Ovary (tissue), 7 donors: ENCODE measurements at regions not wholly inside any gene's neighbourhood (a gene's known extent, or its start where the extent isn't known, plus 50 kb on each side); places are given as distances from the start of the nearest gene placed in this dataset.

Source experiments
- DNase-seq, 5 donors: peaks; one replicate each; pipeline ENCODE4 v3.0.0-alpha.2; 2019 to 2020
- H3K27ac ChIP-seq, 2 donors: fragments of 200-600 bp; one replicate each; pipeline versions ENCODE4 v1.5.1 to v1.8.0; 2019 to 2022
- H3K27me3 ChIP-seq: fragments of 200-600 bp; one replicate; pipeline ENCODE4 v1.8.0; 2022
- H3K36me3 ChIP-seq: fragments of 200-600 bp; sonication (generic); one replicate; pipeline ENCODE4 v1.5.1; 2019
- H3K4me1 ChIP-seq: one replicate; pipeline ENCODE4 v1.8.1; 2013; ENCODE audit warnings: mild to moderate bottlenecking, moderate library complexity; ENCODE audit not compliant: insufficient read depth
- H3K4me3 ChIP-seq: fragments of 200-600 bp; sonication (generic); one replicate; pipeline ENCODE4 v1.5.1; 2017
- H3K9me3 ChIP-seq, 2 donors: fragments of 200-600 bp in 1 of 2; sonication (generic) in 1 of 2; one replicate each; pipeline versions ENCODE4 v1.5.1 to v1.8.1; 2013 to 2019; ENCODE audit warnings: mild to moderate bottlenecking in 1 of 2, moderate library complexity in 1 of 2
- EP300 ChIP-seq: sonication (generic); formaldehyde crosslinking; IDR thresholded peaks from one replicate; pipeline ENCODE4 v1.6.1; 2017; ENCODE audit warnings: antibody characterized with exemption
- POLR2A ChIP-seq: fragments of 450-650 bp; IDR thresholded peaks from one replicate; pipeline ENCODE4 v1.6.1; 2017; ENCODE audit warnings: antibody characterized with exemption, mild to moderate bottlenecking, moderate library complexity
- WGBS, 3 donors: extraction: QIAGEN DNeasy Blood & Tissue Kit in 1 of 3; methylation state at CpG; one replicate each; pipeline versions ENCODE4 v1.1.5 to v1.1.7; 2013 to 2017; 5-methylcytosine and 5-hydroxymethylcytosine counted together
- intact Hi-C, 4 donors: fragments of 100-400 bp; cut with DNase I; formaldehyde crosslinking; loops; one replicate each; pipeline versions ENCODE4 v1.11.0 to v1.15.1; 2022 to 2023
- TF ChIP-seq, protein P1 (sequence below), 3 donors: fragments of 450-650 bp in 2 of 3; fragments of 200-600 bp in 1 of 3; IDR thresholded peaks; one replicate each; pipeline versions ENCODE4 v1.5.1 to v1.8.0; 2016 to 2022; ENCODE audit warnings: antibody characterized with exemption in 3 of 3, mild to moderate bottlenecking in 1 of 3
- donor health status: DM: no; HTN: no; CAD: no; lungs with moderate emphysema.
- donor health status: DM: no; HTN: no; CAD: no.
- donor health status: Bipolar disorder and iron deficiency.
- donor health status: DM: no; HTN: no; CAD: no.
- donor health status: DM: yes; HTN: yes; CAD: no.

DNA sequence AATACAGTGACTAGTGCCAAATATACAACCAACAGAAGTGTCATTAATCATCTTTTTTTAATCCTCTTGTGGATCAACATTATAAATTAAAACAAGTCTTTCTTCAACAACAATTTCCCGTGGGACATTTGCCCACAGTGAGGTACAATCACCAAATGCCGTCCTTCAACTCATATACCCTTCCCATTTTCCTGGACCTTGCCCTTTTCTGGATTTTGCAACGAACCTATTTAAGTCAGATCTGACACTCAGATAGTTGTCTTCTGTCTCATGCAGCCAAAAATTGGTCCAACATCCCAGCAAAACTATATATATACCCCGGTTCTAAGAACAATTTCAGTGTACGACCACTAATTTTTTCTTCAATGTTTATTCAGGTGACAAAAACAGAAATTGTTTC lies 324.0 kb downstream of the DSEL start:
- WGBS, 3 donors = 79 to 83% (median 79%) methylated on average over 5 of the region's 5 CpGs
- Histone ChIP-seq H3K27me3 (no peaks in the 10 kb centered on the region), H3K27ac (no peak overlapping the region), H3K9me3 (no peaks in the 10 kb centered on the region), H3K4me1 (no peaks in the 10 kb centered on the region), H3K4me3 (no peak overlapping the region), H3K36me3 (no peaks in the 10 kb centered on the region)
- TF ChIP-seq POLR2A (no peak), EP300 (no peak)
- TF ChIP-seq, protein P1, sequence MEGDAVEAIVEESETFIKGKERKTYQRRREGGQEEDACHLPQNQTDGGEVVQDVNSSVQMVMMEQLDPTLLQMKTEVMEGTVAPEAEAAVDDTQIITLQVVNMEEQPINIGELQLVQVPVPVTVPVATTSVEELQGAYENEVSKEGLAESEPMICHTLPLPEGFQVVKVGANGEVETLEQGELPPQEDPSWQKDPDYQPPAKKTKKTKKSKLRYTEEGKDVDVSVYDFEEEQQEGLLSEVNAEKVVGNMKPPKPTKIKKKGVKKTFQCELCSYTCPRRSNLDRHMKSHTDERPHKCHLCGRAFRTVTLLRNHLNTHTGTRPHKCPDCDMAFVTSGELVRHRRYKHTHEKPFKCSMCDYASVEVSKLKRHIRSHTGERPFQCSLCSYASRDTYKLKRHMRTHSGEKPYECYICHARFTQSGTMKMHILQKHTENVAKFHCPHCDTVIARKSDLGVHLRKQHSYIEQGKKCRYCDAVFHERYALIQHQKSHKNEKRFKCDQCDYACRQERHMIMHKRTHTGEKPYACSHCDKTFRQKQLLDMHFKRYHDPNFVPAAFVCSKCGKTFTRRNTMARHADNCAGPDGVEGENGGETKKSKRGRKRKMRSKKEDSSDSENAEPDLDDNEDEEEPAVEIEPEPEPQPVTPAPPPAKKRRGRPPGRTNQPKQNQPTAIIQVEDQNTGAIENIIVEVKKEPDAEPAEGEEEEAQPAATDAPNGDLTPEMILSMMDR (IDR thresholded peaks at IDR 0.05) = no peak
- intact Hi-C loops = no loop called here
- DNase-seq = no peak

DNA sequence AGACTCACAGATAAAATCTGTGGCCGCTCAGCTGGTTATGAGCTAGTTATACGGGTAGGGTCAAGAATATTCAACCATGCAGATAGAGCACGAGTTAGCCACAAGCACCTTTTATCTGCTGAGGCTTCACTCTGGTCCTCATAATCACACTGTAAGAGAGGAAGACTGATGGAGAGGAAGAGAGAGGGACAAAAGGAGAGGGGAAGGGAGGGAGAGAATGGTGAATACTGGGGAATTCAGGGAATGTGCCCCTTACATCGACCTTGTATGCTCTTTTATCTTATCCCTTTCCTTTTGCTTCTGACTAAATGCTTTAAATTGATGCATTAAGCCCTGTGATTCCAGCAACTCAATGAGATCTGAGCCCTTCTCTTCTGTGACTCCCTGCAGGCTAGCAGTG lies 333.1 kb downstream of the DSEL start:
- Histone ChIP-seq H3K27me3 (no peaks in the 10 kb centered on the region), H3K9me3 (no peaks in the 10 kb centered on the region), H3K4me3 (no peak overlapping the region), H3K36me3 (no peaks in the 10 kb centered on the region), H3K4me1 (no peaks in the 10 kb centered on the region), H3K27ac (no peak overlapping the region)
- DNase-seq = no peak
- intact Hi-C loops = no loop called here
- 62 to 65% (median 63%) methylated on average over 4 of the region's 4 CpGs for WGBS, 3 donors
- no peak for TF ChIP-seq EP300
- TF ChIP-seq, protein P1 (IDR thresholded peaks at IDR 0.05) = no peak
- TF ChIP-seq POLR2A = no peak

DNA sequence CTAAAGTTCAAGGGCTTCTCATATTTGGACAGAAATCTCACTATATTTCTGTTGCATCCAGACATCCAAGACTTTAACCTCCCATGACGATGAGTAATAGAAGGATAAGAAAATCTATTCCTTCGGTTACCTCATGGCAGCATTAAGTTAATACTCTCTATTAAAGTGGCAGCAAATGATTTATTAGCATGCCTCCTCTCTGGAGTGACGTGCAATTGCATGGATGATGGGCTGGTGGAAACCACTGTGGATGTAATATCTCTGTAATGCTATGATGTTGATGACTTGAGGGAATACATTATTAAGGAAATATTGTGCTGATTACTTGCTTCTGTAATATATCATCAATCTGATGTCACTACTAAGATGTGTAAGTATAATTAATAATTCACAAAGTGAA lies 336.8 kb downstream of the DSEL start:
- 6 to 8% (median 6%) methylated on average over 3 of the region's 3 CpGs for WGBS, 3 donors

DNA sequence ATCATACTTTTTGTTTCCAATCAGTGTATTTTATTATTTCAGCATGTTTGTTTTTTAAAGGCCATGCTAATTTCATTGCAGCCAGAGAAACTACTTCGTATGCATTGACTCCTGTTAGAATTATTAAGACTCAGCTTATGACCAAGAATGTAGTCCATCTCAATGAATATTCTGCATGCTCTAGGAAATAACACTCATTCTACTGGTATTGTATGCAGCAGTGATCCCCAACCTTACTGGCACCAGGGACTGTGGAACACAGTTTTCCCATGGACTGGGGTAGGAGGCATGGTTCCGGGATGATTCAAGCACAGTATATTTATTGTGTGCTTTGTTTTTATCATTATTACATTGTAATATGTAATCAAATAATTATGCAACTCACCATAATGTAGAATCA lies 356.9 kb downstream of the DSEL start:
- H3K4me1 ChIP-seq = no peaks in the 10 kb centered on the region
- no peaks in the 10 kb centered on the region for H3K9me3 ChIP-seq
- DNase-seq = no peak
- intact Hi-C loops = no loop called here
- no peaks in the 10 kb centered on the region for H3K36me3 ChIP-seq
- TF ChIP-seq, protein P1 (IDR thresholded peaks at IDR 0.05) = no peak
- TF ChIP-seq EP300 = no peak
- no peak for TF ChIP-seq POLR2A
- H3K27me3 ChIP-seq = no peaks in the 10 kb centered on the region
- H3K4me3 ChIP-seq = no peak overlapping the region
- WGBS, 3 donors = 87 to 90% (median 89%) methylated on average over 2 of the region's 2 CpGs
- H3K27ac ChIP-seq = no peak overlapping the region

More for the DNA sequence above, 336.8 kb downstream of the DSEL start:
- Histone ChIP-seq H3K27ac (no peak overlapping the region), H3K36me3 (no peaks in the 10 kb centered on the region), H3K4me3 (no peak overlapping the region), H3K9me3 (no peaks in the 10 kb centered on the region), H3K27me3 (no peaks in the 10 kb centered on the region), H3K4me1 (no peaks in the 10 kb centered on the region)
- intact Hi-C loops = no loop called here
- TF ChIP-seq, protein P1 (IDR thresholded peaks at IDR 0.05) = no peak
- TF ChIP-seq EP300 (no peak), POLR2A (no peak)
- DNase-seq = no peak

DNA sequence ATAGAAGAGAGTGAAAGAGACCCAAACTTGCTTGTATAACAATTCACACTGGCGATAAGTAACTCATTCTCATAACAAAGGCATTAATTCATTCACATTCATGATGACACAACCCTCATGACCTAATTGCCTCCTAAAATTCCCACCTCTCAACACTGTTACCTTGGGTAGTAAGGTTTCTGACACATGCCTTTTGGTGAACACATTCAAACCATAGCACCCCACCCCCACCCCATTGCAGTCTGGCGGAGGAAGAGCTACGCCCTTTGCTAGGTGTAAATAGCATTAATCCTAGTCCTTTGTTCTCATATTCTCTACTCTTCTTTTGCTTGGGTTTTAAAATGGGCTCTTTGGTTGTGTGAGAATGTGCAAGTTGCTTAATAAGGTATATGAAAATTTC lies 361.5 kb downstream of the DSEL start:
- 93 to 94% (median 93%) methylated on average over 3 of the region's 3 CpGs for WGBS, 3 donors
- no peak for DNase-seq
- TF ChIP-seq EP300 (no peak), POLR2A (no peak)
- TF ChIP-seq, protein P1 (IDR thresholded peaks at IDR 0.05) = no peak
- Histone ChIP-seq H3K9me3 (no peaks in the 10 kb centered on the region), H3K4me3 (no peak overlapping the region), H3K27ac (no peak overlapping the region), H3K36me3 (no peaks in the 10 kb centered on the region), H3K4me1 (no peaks in the 10 kb centered on the region), H3K27me3 (no peaks in the 10 kb centered on the region)
- intact Hi-C loops = no loop called here
